ENCODE measurements at regions not wholly inside any gene's neighbourhood (a gene's known extent, or its start where the extent isn't known, plus 50 kb on each side); places are given as distances from the start of the nearest gene placed in this dataset.

GRCh38 chr11:96642583-96642982 is 252.8 kb downstream of the JRKL start:
- Mint-ChIP-seq H3K27me3 (no peaks in the 10 kb centered on the region), H3K4me3 (no peak overlapping the region), H3K27ac (no peak overlapping the region), H3K36me3 (no peaks in the 10 kb centered on the region), H3K9me3 (no peaks in the 10 kb centered on the region), H3K4me1 (no peaks in the 10 kb centered on the region)
- no peak for DNase-seq
- ATAC-seq (ENCODE audit: low read depth) = no peak
- POLR2A ChIA-PET = no interaction called here

- Mint-ChIP-seq H3K4me3 (no peak overlapping the region), H3K9me3 (no peaks in the 10 kb centered on the region), H3K27ac (no peak overlapping the region), H3K36me3 (no peaks in the 10 kb centered on the region), H3K27me3 (no peaks in the 10 kb centered on the region), H3K4me1 (no peaks in the 10 kb centered on the region)
- no peak for DNase-seq
- ATAC-seq (ENCODE audit: low read depth) = no peak
- POLR2A ChIA-PET = no interaction called here
Measured at GRCh38 chr11:96643173-96643572, 253.4 kb downstream of the JRKL start.

GRCh38 chr11:96647621-96648020 is 257.8 kb downstream of the JRKL start:
- no peak for ATAC-seq (ENCODE audit: low read depth)
- DNase-seq = no peak
- H3K4me1 Mint-ChIP-seq = no peaks in the 10 kb centered on the region
- no peaks in the 10 kb centered on the region for H3K27me3 Mint-ChIP-seq
- H3K36me3 Mint-ChIP-seq = no peaks in the 10 kb centered on the region
- no peak overlapping the region for H3K27ac Mint-ChIP-seq
- no peaks in the 10 kb centered on the region for H3K9me3 Mint-ChIP-seq
- POLR2A ChIA-PET = no interaction called here
- no peak overlapping the region for H3K4me3 Mint-ChIP-seq

GRCh38 chr11:96648991-96649390 is 259.2 kb downstream of the JRKL start:
- no peak overlapping the region for H3K27ac Mint-ChIP-seq
- no peaks in the 10 kb centered on the region for H3K9me3 Mint-ChIP-seq
- POLR2A ChIA-PET = no interaction called here
- no peak overlapping the region for H3K4me3 Mint-ChIP-seq
- no peaks in the 10 kb centered on the region for H3K36me3 Mint-ChIP-seq
- no peaks in the 10 kb centered on the region for H3K4me1 Mint-ChIP-seq
- H3K27me3 Mint-ChIP-seq = no peaks in the 10 kb centered on the region
- DNase-seq (no peak), ATAC-seq (ENCODE audit: low read depth) (no peak)

- H3K36me3 Mint-ChIP-seq = no peaks in the 10 kb centered on the region
- no peaks in the 10 kb centered on the region for H3K4me1 Mint-ChIP-seq
- DNase-seq (no peak), ATAC-seq (ENCODE audit: low read depth) (no peak)
- H3K27me3 Mint-ChIP-seq = no peaks in the 10 kb centered on the region
- no peaks in the 10 kb centered on the region for H3K9me3 Mint-ChIP-seq
- no peak overlapping the region for H3K4me3 Mint-ChIP-seq
- no peak overlapping the region for H3K27ac Mint-ChIP-seq
- POLR2A ChIA-PET = no interaction called here
Measured at GRCh38 chr11:96652516-96652915, 262.7 kb downstream of the JRKL start.

- Mint-ChIP-seq H3K36me3 (no peaks in the 10 kb centered on the region), H3K4me1 (no peaks in the 10 kb centered on the region), H3K27ac (no peak overlapping the region), H3K9me3 (no peaks in the 10 kb centered on the region), H3K27me3 (no peaks in the 10 kb centered on the region), H3K4me3 (no peak overlapping the region)
- no peak for ATAC-seq (ENCODE audit: low read depth)
- POLR2A ChIA-PET = no interaction called here
- DNase-seq = no peak
Measured at GRCh38 chr11:96655474-96655873, 265.7 kb downstream of the JRKL start.

GRCh38 chr11:96658436-96658835 is 268.6 kb downstream of the JRKL start:
- Mint-ChIP-seq H3K4me1 (no peaks in the 10 kb centered on the region), H3K27ac (no peak overlapping the region), H3K9me3 (no peaks in the 10 kb centered on the region), H3K27me3 (no peaks in the 10 kb centered on the region), H3K36me3 (no peaks in the 10 kb centered on the region), H3K4me3 (no peak overlapping the region)
- DNase-seq (no peak), ATAC-seq (ENCODE audit: low read depth) (no peak)
- POLR2A ChIA-PET = no interaction called here

- no peak overlapping the region for H3K4me3 Mint-ChIP-seq
- H3K36me3 Mint-ChIP-seq = no peaks in the 10 kb centered on the region
- H3K9me3 Mint-ChIP-seq = no peaks in the 10 kb centered on the region
- H3K4me1 Mint-ChIP-seq = no peaks in the 10 kb centered on the region
- POLR2A ChIA-PET = no interaction called here
- no peak for ATAC-seq (ENCODE audit: low read depth)
- DNase-seq = no peak
- no peaks in the 10 kb centered on the region for H3K27me3 Mint-ChIP-seq
- H3K27ac Mint-ChIP-seq = no peak overlapping the region
Measured at GRCh38 chr11:96664110-96664509, 274.3 kb downstream of the JRKL start.

- no peaks in the 10 kb centered on the region for H3K4me1 Mint-ChIP-seq
- no peaks in the 10 kb centered on the region for H3K9me3 Mint-ChIP-seq
- no peak overlapping the region for H3K27ac Mint-ChIP-seq
- H3K27me3 Mint-ChIP-seq = no peaks in the 10 kb centered on the region
- H3K4me3 Mint-ChIP-seq = no peak overlapping the region
- POLR2A ChIA-PET = no interaction called here
- ATAC-seq (ENCODE audit: low read depth) (no peak), DNase-seq (no peak)
- no peaks in the 10 kb centered on the region for H3K36me3 Mint-ChIP-seq
Measured at GRCh38 chr11:96680211-96681018, 290.6 kb downstream of the JRKL start.

GRCh38 chr11:96681019-96681716 is 291.4 kb downstream of the JRKL start:
- Mint-ChIP-seq H3K27ac (no peak overlapping the region), H3K27me3 (no peaks in the 10 kb centered on the region), H3K9me3 (no peaks in the 10 kb centered on the region), H3K36me3 (no peaks in the 10 kb centered on the region), H3K4me3 (no peak overlapping the region), H3K4me1 (no peaks in the 10 kb centered on the region)
- no peak for ATAC-seq (ENCODE audit: low read depth)
- no peak for DNase-seq
- POLR2A ChIA-PET = no interaction called here

- H3K27ac Mint-ChIP-seq = no peak overlapping the region
- H3K4me1 Mint-ChIP-seq = no peaks in the 10 kb centered on the region
- no peaks in the 10 kb centered on the region for H3K9me3 Mint-ChIP-seq
- POLR2A ChIA-PET = no interaction called here
- H3K4me3 Mint-ChIP-seq = no peak overlapping the region
- DNase-seq (no peak), ATAC-seq (ENCODE audit: low read depth) (no peak)
- H3K36me3 Mint-ChIP-seq = no peaks in the 10 kb centered on the region
- no peaks in the 10 kb centered on the region for H3K27me3 Mint-ChIP-seq
Measured at GRCh38 chr11:96694338-96694737, 304.5 kb downstream of the JRKL start.

GRCh38 chr11:96696731-96697130 is 306.9 kb downstream of the JRKL start:
- DNase-seq (no peak), ATAC-seq (ENCODE audit: low read depth) (no peak)
- POLR2A ChIA-PET = no interaction called here
- Mint-ChIP-seq H3K27ac (no peak overlapping the region), H3K4me3 (no peak overlapping the region), H3K9me3 (no peaks in the 10 kb centered on the region), H3K27me3 (no peaks in the 10 kb centered on the region), H3K4me1 (no peaks in the 10 kb centered on the region), H3K36me3 (no peaks in the 10 kb centered on the region)

GRCh38 chr11:96697466-96697865 is 307.7 kb downstream of the JRKL start:
- POLR2A ChIA-PET = no interaction called here
- H3K27ac Mint-ChIP-seq = no peak overlapping the region
- H3K27me3 Mint-ChIP-seq = no peaks in the 10 kb centered on the region
- no peak for DNase-seq
- H3K36me3 Mint-ChIP-seq = no peaks in the 10 kb centered on the region
- no peaks in the 10 kb centered on the region for H3K9me3 Mint-ChIP-seq
- ATAC-seq (ENCODE audit: low read depth) = no peak
- no peaks in the 10 kb centered on the region for H3K4me1 Mint-ChIP-seq
- H3K4me3 Mint-ChIP-seq = no peak overlapping the region

GRCh38 chr11:96704847-96705246 is 315.0 kb downstream of the JRKL start:
- DNase-seq = no peak
- no peaks in the 10 kb centered on the region for H3K27me3 Mint-ChIP-seq
- POLR2A ChIA-PET = no interaction called here

More at GRCh38 chr11:96704847-96705246, 315.0 kb downstream of the JRKL start:
- Mint-ChIP-seq H3K36me3 (no peaks in the 10 kb centered on the region), H3K27ac (no peak overlapping the region), H3K4me3 (no peak overlapping the region), H3K9me3 (no peaks in the 10 kb centered on the region), H3K4me1 (no peaks in the 10 kb centered on the region)
- ATAC-seq (ENCODE audit: low read depth) = no peak

Data from activated naive CD8-positive, alpha-beta T cell treated with anti-CD3 and anti-CD28 coated beads, Interleukin-2, amount 10 ng/mL, durations not matched to agents 7 days and 5 days (primary cell).